HFFc6 (cell line): ENCODE measurements at regions not wholly inside any gene's neighbourhood (a gene's known extent, or its start where the extent isn't known, plus 50 kb on each side); places are given as distances from the start of the nearest gene placed in this dataset.
"Not testable (repeated sequence)": the region's sequence is repeated elsewhere in the genome, so short reads cannot be mapped to it uniquely, and the experiment has no call there.

Source experiments
- DNase-seq: peaks from one replicate; pipeline ENCODE4 v3.0.0-alpha.2; 2018
- H3K27ac Mint-ChIP-seq: 2 replicates; pipeline ENCODE4 v1.8.0; 2020; ENCODE audit warnings: mild to moderate bottlenecking, mixed read lengths
- H3K27me3 Mint-ChIP-seq: 2 replicates; pipeline ENCODE4 v1.8.0; 2021; ENCODE audit warnings: mild to moderate bottlenecking, moderate library complexity, mixed read lengths; ENCODE audit not compliant: insufficient read depth
- H3K36me3 Mint-ChIP-seq: 2 replicates; pipeline ENCODE4 v1.8.0; 2021; ENCODE audit warnings: low read depth, mixed read lengths
- H3K4me1 Mint-ChIP-seq: 2 replicates; pipeline ENCODE4 v1.8.0; 2020; ENCODE audit warnings: low read depth, mixed read lengths
- H3K4me3 Mint-ChIP-seq: 2 replicates; pipeline ENCODE4 v1.8.0; 2020; ENCODE audit warnings: mild to moderate bottlenecking, moderate library complexity, mixed read lengths
- H3K9me3 Mint-ChIP-seq: 2 replicates; pipeline ENCODE4 v1.8.0; 2020; ENCODE audit warnings: mild to moderate bottlenecking, mixed read lengths
- TF ChIP-seq, protein P1 (sequence below): fragments of 200-600 bp; sonication (generic); IDR thresholded peaks from 2 replicates; pipeline ENCODE4 v1.5.0; 2021; ENCODE audit warnings: antibody characterized with exemption, mild to moderate bottlenecking

- Mint-ChIP-seq H3K27me3 (no peaks in the 10 kb centered on the region), H3K36me3 (no peaks in the 10 kb centered on the region), H3K4me1 (no peaks in the 10 kb centered on the region), H3K4me3 (no peak overlapping the region), H3K27ac (no peak overlapping the region), H3K9me3 (peaks cover 38% of the 10 kb centered on the region)
- DNase-seq: no peak
- TF ChIP-seq, protein P1, sequence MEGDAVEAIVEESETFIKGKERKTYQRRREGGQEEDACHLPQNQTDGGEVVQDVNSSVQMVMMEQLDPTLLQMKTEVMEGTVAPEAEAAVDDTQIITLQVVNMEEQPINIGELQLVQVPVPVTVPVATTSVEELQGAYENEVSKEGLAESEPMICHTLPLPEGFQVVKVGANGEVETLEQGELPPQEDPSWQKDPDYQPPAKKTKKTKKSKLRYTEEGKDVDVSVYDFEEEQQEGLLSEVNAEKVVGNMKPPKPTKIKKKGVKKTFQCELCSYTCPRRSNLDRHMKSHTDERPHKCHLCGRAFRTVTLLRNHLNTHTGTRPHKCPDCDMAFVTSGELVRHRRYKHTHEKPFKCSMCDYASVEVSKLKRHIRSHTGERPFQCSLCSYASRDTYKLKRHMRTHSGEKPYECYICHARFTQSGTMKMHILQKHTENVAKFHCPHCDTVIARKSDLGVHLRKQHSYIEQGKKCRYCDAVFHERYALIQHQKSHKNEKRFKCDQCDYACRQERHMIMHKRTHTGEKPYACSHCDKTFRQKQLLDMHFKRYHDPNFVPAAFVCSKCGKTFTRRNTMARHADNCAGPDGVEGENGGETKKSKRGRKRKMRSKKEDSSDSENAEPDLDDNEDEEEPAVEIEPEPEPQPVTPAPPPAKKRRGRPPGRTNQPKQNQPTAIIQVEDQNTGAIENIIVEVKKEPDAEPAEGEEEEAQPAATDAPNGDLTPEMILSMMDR: no peak
Measured at GRCh38 chr4:120261117-120261516, 194.5 kb upstream of the MAD2L1 start.

DNA sequence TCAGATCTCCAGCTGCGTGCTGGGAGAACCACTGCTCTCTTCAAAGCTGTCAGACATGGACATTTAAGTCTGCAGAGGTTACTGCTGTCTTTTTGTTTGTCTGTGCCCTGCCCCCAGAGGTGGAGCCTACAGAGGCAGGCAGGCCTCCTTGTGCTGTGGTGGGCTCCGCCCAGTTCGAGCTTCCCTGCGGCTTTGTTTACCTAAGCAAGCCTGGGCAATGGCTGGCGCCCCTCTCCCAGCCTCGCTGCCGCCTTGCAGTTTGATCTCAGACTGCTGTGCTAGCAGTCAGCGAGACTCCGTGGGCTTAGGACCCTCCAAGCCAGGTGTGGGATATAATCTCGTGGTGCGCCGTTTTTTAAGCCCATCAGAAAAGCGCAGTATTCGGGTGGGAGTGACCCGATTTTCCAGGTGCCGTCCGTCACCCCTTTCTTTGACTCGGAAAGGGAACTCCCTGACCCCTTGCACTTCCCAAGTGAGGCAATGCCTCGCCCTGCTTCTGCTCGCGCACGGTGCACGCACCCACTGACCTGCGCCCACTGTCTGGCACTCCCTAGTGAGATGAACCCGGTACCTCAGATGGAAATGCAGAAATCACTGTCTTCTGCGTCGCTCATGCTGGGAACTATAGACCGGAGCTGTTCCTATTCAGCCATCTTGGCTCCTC, 189.6 kb upstream of the MAD2L1 start:
- not testable (repeated sequence) for H3K27ac Mint-ChIP-seq, H3K4me1 Mint-ChIP-seq, H3K36me3 Mint-ChIP-seq, H3K4me3 Mint-ChIP-seq, H3K27me3 Mint-ChIP-seq, DNase-seq
- peaks cover 21% of the 10 kb centered on the region for H3K9me3 Mint-ChIP-seq

GRCh38 chr4:120238277-120238973, 171.8 kb upstream of the MAD2L1 start:
- Mint-ChIP-seq H3K9me3 (peaks cover 24% of the 10 kb centered on the region), H3K4me3 (no peak overlapping the region), H3K27ac (no peak overlapping the region), H3K27me3 (no peaks in the 10 kb centered on the region), H3K36me3 (peaks cover 3% of the 10 kb centered on the region; the same call in 1 of the 2 replicates), H3K4me1 (no peaks in the 10 kb centered on the region)
- DNase-seq: no peak
- TF ChIP-seq, protein P1: no peak

DNA sequence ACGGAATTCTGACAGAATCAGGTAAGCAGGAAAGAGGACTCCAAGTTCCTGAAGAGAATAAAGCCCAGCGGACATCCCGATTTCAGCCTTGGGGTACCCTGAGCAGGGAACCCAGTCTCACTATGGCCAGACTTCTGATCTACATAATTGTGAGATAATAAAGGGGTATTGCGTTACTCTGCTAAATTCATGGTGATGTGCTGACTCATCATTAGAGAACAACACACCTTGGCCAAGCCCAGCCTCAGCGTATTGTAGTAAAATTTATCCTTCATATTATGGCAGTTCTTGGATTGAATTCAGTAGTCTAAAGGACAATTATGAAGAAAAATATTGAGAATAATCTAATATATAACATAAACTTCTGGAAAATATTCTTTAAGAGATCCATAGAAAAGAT, 170.2 kb upstream of the MAD2L1 start:
- Mint-ChIP-seq H3K4me1 (no peaks in the 10 kb centered on the region), H3K27me3 (no peaks in the 10 kb centered on the region), H3K27ac (no peak overlapping the region), H3K36me3 (peaks cover 8% of the 10 kb centered on the region; the same call in 1 of the 2 replicates), H3K4me3 (no peak overlapping the region), H3K9me3 (peaks cover 35% of the 10 kb centered on the region)
- no peak for DNase-seq
- TF ChIP-seq, protein P1: no peak

GRCh38 chr4:120232050-120232449, 165.4 kb upstream of the MAD2L1 start:
- no peaks in the 10 kb centered on the region for H3K27me3 Mint-ChIP-seq
- no peak overlapping the region for H3K4me3 Mint-ChIP-seq
- peaks cover 8% of the 10 kb centered on the region; the same call in 1 of the 2 replicates for H3K36me3 Mint-ChIP-seq
- TF ChIP-seq, protein P1: no peak
- no peak overlapping the region for H3K27ac Mint-ChIP-seq
- H3K4me1 Mint-ChIP-seq: no peaks in the 10 kb centered on the region
- no peak for DNase-seq
- peaks cover 35% of the 10 kb centered on the region for H3K9me3 Mint-ChIP-seq

- Mint-ChIP-seq H3K4me3 (no peak overlapping the region), H3K9me3 (peaks cover 19% of the 10 kb centered on the region), H3K27ac (no peak overlapping the region), H3K4me1 (no peaks in the 10 kb centered on the region), H3K27me3 (no peaks in the 10 kb centered on the region; the same call in 1 of the 2 replicates), H3K36me3 (peaks cover 1% of the 10 kb centered on the region; the same call in 1 of the 2 replicates)
- TF ChIP-seq, protein P1: no peak
- DNase-seq: no peak
Measured at GRCh38 chr4:120228086-120228485, 161.4 kb upstream of the MAD2L1 start.
